Small intestine (tissue), 7 donors: ENCODE measurements at regions not wholly inside any gene's neighbourhood (a gene's known extent, or its start where the extent isn't known, plus 50 kb on each side); places are given as distances from the start of the nearest gene placed in this dataset.
"Not testable (repeated sequence)": the region's sequence is repeated elsewhere in the genome, so short reads cannot be mapped to it uniquely, and the experiment has no call there.

ENCODE experiments used
- DNase-seq, 2 donors: peaks; one replicate each; pipeline versions ENCODE4 v3.0.0 to v3.0.0-alpha.2; 2013
- FAIRE-seq: peaks from 2 replicates; lab custom pipeline; 2012; peaks lifted over from hg19 to GRCh38; lab: Jason Lieb, UNC
- H3K27ac ChIP-seq, 3 donors: one replicate each; pipeline ENCODE4 v1.5.1; 2013; ENCODE audit warnings: low read length in 2 of 3, mild to moderate bottlenecking in 2 of 3, control low read depth in 1 of 3, inconsistent platforms in 1 of 3, low read depth in 1 of 3, moderate library complexity in 1 of 3
- H3K27me3 ChIP-seq, 3 donors: one replicate each; pipeline ENCODE4 v1.6.1; 2013; ENCODE audit warnings: low read length in 3 of 3, inconsistent platforms in 1 of 3; ENCODE audit not compliant: control insufficient read depth in 3 of 3, insufficient read depth in 3 of 3
- H3K36me3 ChIP-seq, 3 donors: one replicate each; pipeline ENCODE4 v1.6.1; 2013; ENCODE audit warnings: low read length in 3 of 3, inconsistent platforms in 1 of 3, low read depth in 1 of 3, mild to moderate bottlenecking in 1 of 3, moderate library complexity in 1 of 3; ENCODE audit not compliant: control insufficient read depth in 3 of 3, insufficient read depth in 2 of 3
- H3K4me1 ChIP-seq, 3 donors: one replicate each; pipeline ENCODE4 v1.6.1; 2013; ENCODE audit warnings: low read length in 2 of 3, inconsistent platforms in 1 of 3, low read depth in 1 of 3, mild to moderate bottlenecking in 1 of 3, moderate library complexity in 1 of 3; ENCODE audit not compliant: control insufficient read depth in 3 of 3, insufficient read depth in 2 of 3
- H3K4me3 ChIP-seq, 3 donors: one replicate each; pipeline ENCODE4 v1.5.1; 2013; ENCODE audit warnings: low read length in 3 of 3, control low read depth in 1 of 3, inconsistent platforms in 1 of 3, low read depth in 1 of 3, mild to moderate bottlenecking in 1 of 3, moderate library complexity in 1 of 3
- H3K9me3 ChIP-seq, 2 donors: one replicate each; pipeline ENCODE4 v1.6.1; 2013; ENCODE audit warnings: low read depth in 1 of 2, low read length in 1 of 2; ENCODE audit not compliant: control insufficient read depth in 2 of 2, insufficient read depth in 1 of 2
- WGBS, 3 donors: extraction: QIAGEN DNeasy Blood & Tissue Kit; methylation state at CpG; one replicate each; pipeline ENCODE4 v1.1.7; 2013; 5-methylcytosine and 5-hydroxymethylcytosine counted together
- donor health status: healthy with polysubstance abuse.
- donor health status: control.
- donor health status: control.
- donor health status: Bipolar disorder and iron deficiency.
- donor health status: healthy.

- WGBS, 3 donors, result 78 to 90% (median 86%) methylated on average over 1 of the region's 1 CpG
- DNase-seq, result no peak
Measured at GRCh38 chr1:80579055-80579454, 1221.7 kb upstream of the ADGRL2 start.

GRCh38 chr1:80566867-80567266 lies 1233.9 kb upstream of the ADGRL2 start:
- 20 to 30% (median 28%) methylated on average over 2 of the region's 2 CpGs for WGBS, 3 donors
- FAIRE-seq (no peak), DNase-seq (peak in 1 of 2 donors; percentile 2)
- H3K27ac ChIP-seq, result no peak overlapping the region
- H3K4me1 ChIP-seq, result no peaks in the 10 kb centered on the region
- H3K9me3 ChIP-seq, result no peaks in the 10 kb centered on the region
- no peak overlapping the region for H3K4me3 ChIP-seq
- H3K27me3 ChIP-seq, result no peaks in the 10 kb centered on the region
- H3K36me3 ChIP-seq, result no peaks in the 10 kb centered on the region

More at GRCh38 chr1:80579055-80579454, 1221.7 kb upstream of the ADGRL2 start:
- no peaks in the 10 kb centered on the region for H3K4me1 ChIP-seq
- H3K9me3 ChIP-seq, result peaks cover 0 to 13% of the 10 kb centered on the region in 2 donors
- H3K4me3 ChIP-seq, result no peak overlapping the region
- no peaks in the 10 kb centered on the region for H3K36me3 ChIP-seq
- no peaks in the 10 kb centered on the region for H3K27me3 ChIP-seq
- H3K27ac ChIP-seq, result no peak overlapping the region
- FAIRE-seq, result no peak

GRCh38 chr1:80566123-80566522 lies 1234.6 kb upstream of the ADGRL2 start:
- DNase-seq, result no peak
- Histone ChIP-seq H3K27me3 (no peaks in the 10 kb centered on the region), H3K4me3 (no peak overlapping the region), H3K36me3 (no peaks in the 10 kb centered on the region), H3K4me1 (no peaks in the 10 kb centered on the region), H3K9me3 (no peaks in the 10 kb centered on the region), H3K27ac (no peak overlapping the region)
- 85 to 97% (median 91%) methylated on average over 1 of the region's 1 CpG for WGBS, 3 donors
- FAIRE-seq, result no peak

- H3K9me3 ChIP-seq, result no peaks in the 10 kb centered on the region
- no peaks in the 10 kb centered on the region for H3K27me3 ChIP-seq
- no peak overlapping the region for H3K27ac ChIP-seq
- FAIRE-seq, result no peak
- H3K4me1 ChIP-seq, result no peaks in the 10 kb centered on the region
- DNase-seq, result peak in 1 of 2 donors; percentile 2
- H3K4me3 ChIP-seq, result no peak overlapping the region
- WGBS, 3 donors, result 31 to 57% (median 36%) methylated on average over 1 of the region's 1 CpG
- no peaks in the 10 kb centered on the region for H3K36me3 ChIP-seq
Measured at GRCh38 chr1:80565406-80565805, 1235.3 kb upstream of the ADGRL2 start.

- H3K36me3 ChIP-seq, result no peaks in the 10 kb centered on the region
- no peak for FAIRE-seq
- H3K9me3 ChIP-seq, result no peaks in the 10 kb centered on the region
- no peak overlapping the region for H3K27ac ChIP-seq
- no peaks in the 10 kb centered on the region for H3K27me3 ChIP-seq
- DNase-seq, result no peak
- WGBS, 3 donors, result 62 to 78% (median 78%) methylated on average over 1 of the region's 1 CpG
- no peaks in the 10 kb centered on the region for H3K4me1 ChIP-seq
- no peak overlapping the region for H3K4me3 ChIP-seq
Measured at GRCh38 chr1:80542231-80542630, 1258.5 kb upstream of the ADGRL2 start.

- H3K4me1 ChIP-seq, result no peaks in the 10 kb centered on the region
- no peak overlapping the region for H3K4me3 ChIP-seq
- H3K27ac ChIP-seq, result no peak overlapping the region
- H3K9me3 ChIP-seq, result no peaks in the 10 kb centered on the region
- DNase-seq (no peak), FAIRE-seq (no peak)
- H3K36me3 ChIP-seq, result no peaks in the 10 kb centered on the region
- WGBS, 3 donors, result 63 to 77% (median 75%) methylated on average over 1 of the region's 1 CpG
- no peaks in the 10 kb centered on the region for H3K27me3 ChIP-seq
Measured at GRCh38 chr1:80540596-80540995, 1260.1 kb upstream of the ADGRL2 start.

- 94 to 98% (median 97%) methylated on average over 1 of the region's 1 CpG for WGBS, 3 donors
- no peaks in the 10 kb centered on the region for H3K27me3 ChIP-seq
- no peak for DNase-seq
- no peak overlapping the region for H3K4me3 ChIP-seq
- no peak for FAIRE-seq
- H3K27ac ChIP-seq, result no peak overlapping the region
- no peaks in the 10 kb centered on the region for H3K9me3 ChIP-seq
- H3K36me3 ChIP-seq, result no peaks in the 10 kb centered on the region
- no peaks in the 10 kb centered on the region for H3K4me1 ChIP-seq
Measured at GRCh38 chr1:80540149-80540548, 1260.6 kb upstream of the ADGRL2 start.

GRCh38 chr1:80539298-80539697 lies 1261.4 kb upstream of the ADGRL2 start:
- not testable (repeated sequence) for H3K27ac ChIP-seq, FAIRE-seq, H3K9me3 ChIP-seq, H3K36me3 ChIP-seq, DNase-seq, H3K4me3 ChIP-seq, H3K27me3 ChIP-seq, H3K4me1 ChIP-seq
- WGBS, 3 donors, result 93 to 94% (median 94%) methylated on average over 8 of the region's 8 CpGs

- WGBS, 3 donors, result 86% methylated on average over 4 of the region's 4 CpGs
- Histone ChIP-seq H3K9me3 (no peaks in the 10 kb centered on the region), H3K4me3 (no peak overlapping the region), H3K27me3 (no peaks in the 10 kb centered on the region), H3K27ac (no peak overlapping the region), H3K36me3 (no peaks in the 10 kb centered on the region), H3K4me1 (no peaks in the 10 kb centered on the region)
- DNase-seq (no peak), FAIRE-seq (no peak)
Measured at GRCh38 chr1:80536461-80536860, 1264.3 kb upstream of the ADGRL2 start.
